Breast epithelium (tissue), 3 donors: ENCODE measurements at regions not wholly inside any gene's neighbourhood (a gene's known extent, or its start where the extent isn't known, plus 50 kb on each side); places are given as distances from the start of the nearest gene placed in this dataset.

Experiments
- POLR2A ChIP-seq: fragments of 450-650 bp; IDR thresholded peaks from one replicate; pipeline ENCODE4 v1.6.1; 2016; ENCODE audit warnings: antibody characterized with exemption, mild to moderate bottlenecking, moderate library complexity
- TF ChIP-seq, protein P1 (sequence below), 3 donors: fragments of 450-650 bp; IDR thresholded peaks; one replicate each; pipeline ENCODE4 v1.5.1; 2016 to 2017; ENCODE audit warnings: antibody characterized with exemption in 3 of 3, mild to moderate bottlenecking in 3 of 3, moderate library complexity in 3 of 3

DNA sequence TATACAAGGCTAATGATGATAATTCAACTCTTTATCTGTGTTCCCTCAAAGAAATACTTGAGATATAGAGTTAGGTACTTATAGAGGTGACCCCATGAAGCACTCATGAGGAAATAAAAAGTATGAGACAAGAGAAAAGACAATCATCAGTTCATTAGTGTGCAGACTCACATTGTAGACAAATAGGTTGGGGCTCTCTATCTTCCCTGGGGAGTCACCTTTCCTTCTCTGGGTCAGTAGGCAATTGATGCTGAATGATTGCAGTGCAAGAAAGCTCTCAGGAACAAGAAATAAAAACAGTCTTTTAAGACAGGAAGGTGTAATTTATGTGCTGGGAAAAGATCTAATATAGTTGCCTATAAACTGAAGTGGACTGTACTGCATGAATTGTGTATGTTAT, 1357.6 kb upstream of the EPHA6 start:
- TF ChIP-seq, protein P1, sequence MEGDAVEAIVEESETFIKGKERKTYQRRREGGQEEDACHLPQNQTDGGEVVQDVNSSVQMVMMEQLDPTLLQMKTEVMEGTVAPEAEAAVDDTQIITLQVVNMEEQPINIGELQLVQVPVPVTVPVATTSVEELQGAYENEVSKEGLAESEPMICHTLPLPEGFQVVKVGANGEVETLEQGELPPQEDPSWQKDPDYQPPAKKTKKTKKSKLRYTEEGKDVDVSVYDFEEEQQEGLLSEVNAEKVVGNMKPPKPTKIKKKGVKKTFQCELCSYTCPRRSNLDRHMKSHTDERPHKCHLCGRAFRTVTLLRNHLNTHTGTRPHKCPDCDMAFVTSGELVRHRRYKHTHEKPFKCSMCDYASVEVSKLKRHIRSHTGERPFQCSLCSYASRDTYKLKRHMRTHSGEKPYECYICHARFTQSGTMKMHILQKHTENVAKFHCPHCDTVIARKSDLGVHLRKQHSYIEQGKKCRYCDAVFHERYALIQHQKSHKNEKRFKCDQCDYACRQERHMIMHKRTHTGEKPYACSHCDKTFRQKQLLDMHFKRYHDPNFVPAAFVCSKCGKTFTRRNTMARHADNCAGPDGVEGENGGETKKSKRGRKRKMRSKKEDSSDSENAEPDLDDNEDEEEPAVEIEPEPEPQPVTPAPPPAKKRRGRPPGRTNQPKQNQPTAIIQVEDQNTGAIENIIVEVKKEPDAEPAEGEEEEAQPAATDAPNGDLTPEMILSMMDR (IDR thresholded peaks at IDR 0.05) = no peak
- no peak for TF ChIP-seq POLR2A
